ENCODE measurements at regions not wholly inside any gene's neighbourhood (a gene's known extent, or its start where the extent isn't known, plus 50 kb on each side); places are given as distances from the start of the nearest gene placed in this dataset.

GRCh38 chr20:40916276-40916675, 112.3 kb upstream of the TOP1 start:
- Histone ChIP-seq H3K23ac (ENCODE audit: insufficient read length) (no peak overlapping the region), H2BK15ac (ENCODE audit: low read length) (no peak overlapping the region), H2AK5ac (ENCODE audit: low read depth, low read length) (no peak overlapping the region), H3K79me2 (ENCODE audit: control insufficient read depth in 1 of 2, insufficient read depth in 2 of 2, low read length in 2 of 2) (no peaks in the 10 kb centered on the region), H3K14ac (ENCODE audit: insufficient read length) (no peak overlapping the region), H4K20me1 (replicated peaks in 1 of 2; ENCODE audit: control insufficient read depth in 1 of 2, insufficient read depth in 2 of 2, low read length in 2 of 2) (no peaks in the 10 kb centered on the region), H3K4me1 (replicated peaks in 1 of 4; ENCODE audit: control insufficient read depth in 3 of 4, insufficient read depth in 4 of 4, low read length in 3 of 4) (no peaks in the 10 kb centered on the region), H3K9me3 (ENCODE audit: insufficient read depth in 2 of 2, low read depth in 1 of 2, low read length in 1 of 2) (peaks cover 0 to 5% of the 10 kb centered on the region in 2 experiments; a peak in 1 of 4 replicates), H3K36me3 (ENCODE audit: control insufficient read depth in 2 of 4, insufficient read depth in 4 of 4, low read length in 3 of 4) (no peaks in the 10 kb centered on the region), H2BK20ac (ENCODE audit: low read length) (no peak overlapping the region), H3K23me2 (ENCODE audit: low read depth, low read length) (no peaks in the 10 kb centered on the region), H2AFZ (ENCODE audit: low read length) (no peak overlapping the region), H3K27ac (ENCODE audit: low read depth, low read length) (no peak overlapping the region), H4K5ac (ENCODE audit: insufficient read length, low read depth, low read length) (no peak overlapping the region), H3K79me1 (ENCODE audit: low read depth, low read length) (no peaks in the 10 kb centered on the region), H3K9ac (replicated peaks in 1 of 4; ENCODE audit: extremely low read depth in 1 of 4, low read depth in 3 of 4, low read length in 3 of 4) (no peak overlapping the region), H2BK120ac (replicated peaks; ENCODE audit: low read depth, low read length) (no peak overlapping the region), H3K4me3 (ENCODE audit: extremely low read depth in 1 of 4, insufficient read depth in 2 of 4, low read depth in 3 of 4, low read length in 4 of 4) (no peak overlapping the region), H4K8ac (ENCODE audit: extremely low read depth, insufficient read depth, low read length) (no peak overlapping the region), H3K4ac (replicated peaks; ENCODE audit: insufficient read length, low read depth, low read length) (no peak overlapping the region), H3K27me3 (replicated peaks in 1 of 4; ENCODE audit: control insufficient read depth in 3 of 4, extremely low read depth in 1 of 4, insufficient read depth in 3 of 4, low read length in 3 of 4) (no peaks in the 10 kb centered on the region), H3K56ac (replicated peaks; ENCODE audit: insufficient read length, low read depth, low read length) (no peak overlapping the region), H2BK5ac (ENCODE audit: low read depth, low read length) (no peak overlapping the region), H3K18ac (ENCODE audit: extremely low read depth, low read length) (no peak overlapping the region), H2BK12ac (ENCODE audit: low read depth, low read length) (no peak overlapping the region), H3K4me2 (ENCODE audit: insufficient read depth in 1 of 2, low read depth in 2 of 2, low read length in 2 of 2) (no peak overlapping the region), H4K91ac (replicated peaks; ENCODE audit: insufficient read length, low read length) (no peak overlapping the region)
- POLR2A ChIA-PET (ENCODE audit: partially characterized antibody), result no interaction called here
- CTCF ChIA-PET (ENCODE audit: partially characterized antibody), result no interaction called here
- DNase-seq (ENCODE audit: low read depth in 1 of 2, low spot score in 2 of 2) (no peak), FAIRE-seq (no peak)
- no peak for TF ChIP-seq NANOG (IDR thresholded peaks at IDR 0.05; ENCODE audit: insufficient read depth, low read depth, low read length, poor library complexity, severe bottlenecking)
- TF ChIP-seq KDM1A (IDR thresholded peaks at IDR 0.05; ENCODE audit: borderline replicate concordance, low read length), result no peak
- no peak for TF ChIP-seq JUND (IDR thresholded peaks at IDR 0.05; ENCODE audit: low read length)
- WGBS, 2 experiments (ENCODE audit: extremely low coverage in 1 of 2, insufficient coverage in 1 of 2, insufficient read length in 1 of 2, insufficient replicate concordance in 2 of 2, low coverage in 1 of 2, low lambda C conversion rate in 2 of 2, missing lambda C conversion rate in 1 of 2), result 70% methylated on average over 1 of the region's 1 CpG; no CpG with 5 or more reads in 1 of the 2 experiments
